Activated T-helper 17 cell treated with anti-CD3 and anti-CD28 coated beads, Interleukin-2, amount 50 U/mL, for 72 hours (primary cell): ENCODE measurements at regions not wholly inside any gene's neighbourhood (a gene's known extent, or its start where the extent isn't known, plus 50 kb on each side); places are given as distances from the start of the nearest gene placed in this dataset.

Experiments used
- ATAC-seq: fragments of 150-1000 bp; cut with Tn5 transposase; replicated peaks from 2 replicates; pipeline ENCODE4 v1.10.0; 2021; ENCODE audit warnings: mild to moderate bottlenecking, moderate library complexity
- H3K27ac Mint-ChIP-seq: one replicate; pipeline ENCODE4 v1.8.0; 2022; ENCODE audit warnings: mixed read lengths
- H3K27me3 Mint-ChIP-seq: one replicate; pipeline ENCODE4 v1.8.0; 2022; ENCODE audit warnings: mixed read lengths
- H3K36me3 Mint-ChIP-seq: one replicate; pipeline ENCODE4 v1.8.0; 2022; ENCODE audit warnings: low read depth, mild to moderate bottlenecking, mixed read lengths
- H3K4me1 Mint-ChIP-seq: one replicate; pipeline ENCODE4 v1.8.0; 2022; ENCODE audit warnings: mixed read lengths
- H3K4me3 Mint-ChIP-seq: one replicate; pipeline ENCODE4 v1.8.0; 2022; ENCODE audit warnings: mild to moderate bottlenecking, mixed read lengths
- H3K9me3 Mint-ChIP-seq: one replicate; pipeline ENCODE4 v1.8.0; 2022; ENCODE audit warnings: mixed read lengths

- no peaks in the 10 kb centered on the region for H3K4me1 Mint-ChIP-seq
- no peak overlapping the region for H3K27ac Mint-ChIP-seq
- H3K36me3 Mint-ChIP-seq, result no peaks in the 10 kb centered on the region
- H3K27me3 Mint-ChIP-seq, result no peaks in the 10 kb centered on the region
- H3K4me3 Mint-ChIP-seq, result no peak overlapping the region
- no peak for ATAC-seq
- no peaks in the 10 kb centered on the region for H3K9me3 Mint-ChIP-seq
These were observed 812.1 kb upstream of the NOVA1 start for GRCh38 chr14:27409944-27410343.

GRCh38 chr14:27410981-27411380 lies 813.1 kb upstream of the NOVA1 start:
- H3K4me1 Mint-ChIP-seq, result no peaks in the 10 kb centered on the region
- H3K4me3 Mint-ChIP-seq, result no peak overlapping the region
- no peaks in the 10 kb centered on the region for H3K36me3 Mint-ChIP-seq
- no peak overlapping the region for H3K27ac Mint-ChIP-seq
- ATAC-seq, result no peak
- H3K27me3 Mint-ChIP-seq, result no peaks in the 10 kb centered on the region
- no peaks in the 10 kb centered on the region for H3K9me3 Mint-ChIP-seq

- H3K36me3 Mint-ChIP-seq, result no peaks in the 10 kb centered on the region
- H3K9me3 Mint-ChIP-seq, result peaks cover 8% of the 10 kb centered on the region
- no peak for ATAC-seq
- H3K4me3 Mint-ChIP-seq, result no peak overlapping the region
- no peaks in the 10 kb centered on the region for H3K27me3 Mint-ChIP-seq
- no peaks in the 10 kb centered on the region for H3K4me1 Mint-ChIP-seq
- no peak overlapping the region for H3K27ac Mint-ChIP-seq
These were observed 830.0 kb upstream of the NOVA1 start for GRCh38 chr14:27427796-27428195.

GRCh38 chr14:27435923-27436670 lies 838.3 kb upstream of the NOVA1 start:
- no peaks in the 10 kb centered on the region for H3K27me3 Mint-ChIP-seq
- H3K4me1 Mint-ChIP-seq, result no peaks in the 10 kb centered on the region
- ATAC-seq, result no peak
- peaks cover 5% of the 10 kb centered on the region for H3K9me3 Mint-ChIP-seq
- no peaks in the 10 kb centered on the region for H3K36me3 Mint-ChIP-seq
- no peak overlapping the region for H3K4me3 Mint-ChIP-seq
- H3K27ac Mint-ChIP-seq, result no peak overlapping the region

GRCh38 chr14:27484633-27485032 lies 886.8 kb upstream of the NOVA1 start:
- no peak for ATAC-seq
- H3K36me3 Mint-ChIP-seq, result no peaks in the 10 kb centered on the region
- peaks cover 14% of the 10 kb centered on the region for H3K9me3 Mint-ChIP-seq
- no peaks in the 10 kb centered on the region for H3K27me3 Mint-ChIP-seq
- H3K4me1 Mint-ChIP-seq, result no peaks in the 10 kb centered on the region
- no peak overlapping the region for H3K27ac Mint-ChIP-seq
- H3K4me3 Mint-ChIP-seq, result no peak overlapping the region

- ATAC-seq, result no peak
- Mint-ChIP-seq H3K36me3 (no peaks in the 10 kb centered on the region), H3K27ac (no peak overlapping the region), H3K9me3 (peaks cover 14% of the 10 kb centered on the region), H3K4me3 (no peak overlapping the region), H3K27me3 (no peaks in the 10 kb centered on the region), H3K4me1 (no peaks in the 10 kb centered on the region)
These were observed 887.4 kb upstream of the NOVA1 start for GRCh38 chr14:27485193-27485592.

- Mint-ChIP-seq H3K27ac (no peak overlapping the region), H3K4me1 (no peaks in the 10 kb centered on the region), H3K9me3 (peaks cover 38% of the 10 kb centered on the region), H3K27me3 (no peaks in the 10 kb centered on the region), H3K4me3 (no peak overlapping the region), H3K36me3 (no peaks in the 10 kb centered on the region)
- ATAC-seq, result no peak
These were observed 908.4 kb upstream of the NOVA1 start for GRCh38 chr14:27506272-27506671.

- Mint-ChIP-seq H3K4me3 (no peak overlapping the region), H3K27ac (no peak overlapping the region), H3K9me3 (peaks cover 10% of the 10 kb centered on the region), H3K4me1 (no peaks in the 10 kb centered on the region), H3K36me3 (no peaks in the 10 kb centered on the region), H3K27me3 (no peaks in the 10 kb centered on the region)
- no peak for ATAC-seq
These were observed 930.5 kb upstream of the NOVA1 start for GRCh38 chr14:27528328-27528727.

GRCh38 chr14:27536748-27537147 lies 938.9 kb upstream of the NOVA1 start:
- Mint-ChIP-seq H3K4me3 (no peak overlapping the region), H3K9me3 (peaks cover 2% of the 10 kb centered on the region), H3K27ac (no peak overlapping the region), H3K4me1 (no peaks in the 10 kb centered on the region), H3K36me3 (no peaks in the 10 kb centered on the region), H3K27me3 (no peaks in the 10 kb centered on the region)
- no peak for ATAC-seq

- Mint-ChIP-seq H3K4me1 (no peaks in the 10 kb centered on the region), H3K4me3 (no peak overlapping the region), H3K36me3 (no peaks in the 10 kb centered on the region), H3K27ac (no peak overlapping the region), H3K27me3 (no peaks in the 10 kb centered on the region), H3K9me3 (peaks cover 15% of the 10 kb centered on the region)
- no peak for ATAC-seq
These were observed 948.3 kb upstream of the NOVA1 start for GRCh38 chr14:27546111-27546510.

GRCh38 chr14:27553790-27554189 lies 956.0 kb upstream of the NOVA1 start:
- ATAC-seq, result no peak
- Mint-ChIP-seq H3K27ac (no peak overlapping the region), H3K4me1 (no peaks in the 10 kb centered on the region), H3K4me3 (no peak overlapping the region), H3K27me3 (no peaks in the 10 kb centered on the region), H3K36me3 (no peaks in the 10 kb centered on the region), H3K9me3 (no peaks in the 10 kb centered on the region)

- ATAC-seq, result no peak
- no peak overlapping the region for H3K4me3 Mint-ChIP-seq
- H3K27ac Mint-ChIP-seq, result no peak overlapping the region
- H3K4me1 Mint-ChIP-seq, result no peaks in the 10 kb centered on the region
- H3K36me3 Mint-ChIP-seq, result no peaks in the 10 kb centered on the region
- peaks cover 4% of the 10 kb centered on the region for H3K9me3 Mint-ChIP-seq
- no peaks in the 10 kb centered on the region for H3K27me3 Mint-ChIP-seq
These were observed 959.6 kb upstream of the NOVA1 start for GRCh38 chr14:27557445-27557844.

GRCh38 chr14:27559848-27560247 lies 962.0 kb upstream of the NOVA1 start:
- no peak for ATAC-seq
- Mint-ChIP-seq H3K4me1 (no peaks in the 10 kb centered on the region), H3K27ac (no peak overlapping the region), H3K4me3 (no peak overlapping the region), H3K36me3 (no peaks in the 10 kb centered on the region), H3K9me3 (peaks cover 4% of the 10 kb centered on the region), H3K27me3 (no peaks in the 10 kb centered on the region)

- no peak for ATAC-seq
- H3K9me3 Mint-ChIP-seq, result peaks cover 8% of the 10 kb centered on the region
- no peaks in the 10 kb centered on the region for H3K36me3 Mint-ChIP-seq
- H3K4me1 Mint-ChIP-seq, result no peaks in the 10 kb centered on the region
- H3K27me3 Mint-ChIP-seq, result no peaks in the 10 kb centered on the region
- no peak overlapping the region for H3K27ac Mint-ChIP-seq
- no peak overlapping the region for H3K4me3 Mint-ChIP-seq
These were observed 969.1 kb upstream of the NOVA1 start for GRCh38 chr14:27566843-27567382.

GRCh38 chr14:27573018-27573417 lies 975.2 kb upstream of the NOVA1 start:
- H3K27ac Mint-ChIP-seq, result no peak overlapping the region
- H3K4me1 Mint-ChIP-seq, result no peaks in the 10 kb centered on the region
- H3K27me3 Mint-ChIP-seq, result no peaks in the 10 kb centered on the region
- no peak for ATAC-seq
- peaks cover 16% of the 10 kb centered on the region for H3K9me3 Mint-ChIP-seq
- H3K4me3 Mint-ChIP-seq, result no peak overlapping the region
- no peaks in the 10 kb centered on the region for H3K36me3 Mint-ChIP-seq
